ENCODE measurements at regions not wholly inside any gene's neighbourhood (a gene's known extent, or its start where the extent isn't known, plus 50 kb on each side); places are given as distances from the start of the nearest gene placed in this dataset.

DNA sequence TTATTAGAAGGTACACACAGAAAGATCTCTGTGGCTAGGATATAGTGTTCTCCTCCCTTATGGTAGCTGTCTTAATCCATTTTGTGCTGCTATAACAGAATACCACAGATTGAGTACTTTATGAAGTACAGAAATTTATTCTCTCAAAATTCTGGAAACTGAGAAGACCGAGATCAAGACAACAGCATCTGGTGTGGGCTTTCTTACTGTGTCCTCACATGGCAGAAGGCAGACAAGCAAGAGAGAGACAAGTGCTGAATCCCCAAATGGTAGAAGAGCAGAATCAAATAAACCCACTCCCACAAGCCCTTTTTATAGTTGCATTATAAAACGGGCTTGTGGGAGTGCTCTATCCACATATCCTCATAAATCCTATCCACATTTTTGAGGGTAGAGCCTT lies 373.1 kb downstream of the GABRG1 start:
- no peak overlapping the region for H3K4me3 ChIP-seq (ENCODE audit: low read depth, low read length)
- TF ChIP-seq, protein P1, sequence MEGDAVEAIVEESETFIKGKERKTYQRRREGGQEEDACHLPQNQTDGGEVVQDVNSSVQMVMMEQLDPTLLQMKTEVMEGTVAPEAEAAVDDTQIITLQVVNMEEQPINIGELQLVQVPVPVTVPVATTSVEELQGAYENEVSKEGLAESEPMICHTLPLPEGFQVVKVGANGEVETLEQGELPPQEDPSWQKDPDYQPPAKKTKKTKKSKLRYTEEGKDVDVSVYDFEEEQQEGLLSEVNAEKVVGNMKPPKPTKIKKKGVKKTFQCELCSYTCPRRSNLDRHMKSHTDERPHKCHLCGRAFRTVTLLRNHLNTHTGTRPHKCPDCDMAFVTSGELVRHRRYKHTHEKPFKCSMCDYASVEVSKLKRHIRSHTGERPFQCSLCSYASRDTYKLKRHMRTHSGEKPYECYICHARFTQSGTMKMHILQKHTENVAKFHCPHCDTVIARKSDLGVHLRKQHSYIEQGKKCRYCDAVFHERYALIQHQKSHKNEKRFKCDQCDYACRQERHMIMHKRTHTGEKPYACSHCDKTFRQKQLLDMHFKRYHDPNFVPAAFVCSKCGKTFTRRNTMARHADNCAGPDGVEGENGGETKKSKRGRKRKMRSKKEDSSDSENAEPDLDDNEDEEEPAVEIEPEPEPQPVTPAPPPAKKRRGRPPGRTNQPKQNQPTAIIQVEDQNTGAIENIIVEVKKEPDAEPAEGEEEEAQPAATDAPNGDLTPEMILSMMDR (IDR thresholded peaks at IDR 0.05; ENCODE audit: low read depth, low read length), result no peak
- TF ChIP-seq POLR2A (IDR thresholded peaks at IDR 0.05; ENCODE audit: extremely low read depth, insufficient read length) (no peak), MYC (IDR thresholded peaks at IDR 0.05; ENCODE audit: low read depth, low read length) (no peak)
- TF ChIP-seq, protein P2, sequence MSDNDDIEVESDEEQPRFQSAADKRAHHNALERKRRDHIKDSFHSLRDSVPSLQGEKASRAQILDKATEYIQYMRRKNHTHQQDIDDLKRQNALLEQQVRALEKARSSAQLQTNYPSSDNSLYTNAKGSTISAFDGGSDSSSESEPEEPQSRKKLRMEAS (IDR thresholded peaks at IDR 0.05; ENCODE audit: low read depth, low read length), result no peak
- no peak for DNase-seq (ENCODE audit: low read depth)

DNA sequence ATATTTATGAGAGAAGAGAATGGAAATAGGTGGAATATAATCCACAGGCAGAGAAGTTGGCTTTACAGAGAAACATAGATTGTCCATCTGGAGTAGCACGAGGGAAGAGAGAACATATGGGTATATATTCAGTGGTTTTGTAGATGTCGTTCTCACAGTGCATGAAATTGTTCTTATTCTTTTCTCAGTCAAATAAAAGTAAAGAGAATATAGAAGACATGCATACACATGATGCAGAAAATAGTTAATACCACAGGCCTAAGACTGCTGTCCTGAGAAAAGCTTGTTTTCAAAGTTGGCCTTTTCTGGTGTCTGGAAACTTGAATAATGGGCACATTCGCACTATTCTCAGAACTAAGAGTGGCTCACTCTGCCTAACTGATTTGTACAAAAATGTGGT lies 378.1 kb downstream of the GABRG1 start:
- no peak for DNase-seq (ENCODE audit: low read depth)
- TF ChIP-seq, protein P1 (IDR thresholded peaks at IDR 0.05; ENCODE audit: low read depth, low read length), result no peak
- TF ChIP-seq MYC (IDR thresholded peaks at IDR 0.05; ENCODE audit: low read depth, low read length) (no peak), POLR2A (IDR thresholded peaks at IDR 0.05; ENCODE audit: extremely low read depth, insufficient read length) (no peak)
- TF ChIP-seq, protein P2 (IDR thresholded peaks at IDR 0.05; ENCODE audit: low read depth, low read length), result no peak
- no peak overlapping the region for H3K4me3 ChIP-seq (ENCODE audit: low read depth, low read length)

DNA sequence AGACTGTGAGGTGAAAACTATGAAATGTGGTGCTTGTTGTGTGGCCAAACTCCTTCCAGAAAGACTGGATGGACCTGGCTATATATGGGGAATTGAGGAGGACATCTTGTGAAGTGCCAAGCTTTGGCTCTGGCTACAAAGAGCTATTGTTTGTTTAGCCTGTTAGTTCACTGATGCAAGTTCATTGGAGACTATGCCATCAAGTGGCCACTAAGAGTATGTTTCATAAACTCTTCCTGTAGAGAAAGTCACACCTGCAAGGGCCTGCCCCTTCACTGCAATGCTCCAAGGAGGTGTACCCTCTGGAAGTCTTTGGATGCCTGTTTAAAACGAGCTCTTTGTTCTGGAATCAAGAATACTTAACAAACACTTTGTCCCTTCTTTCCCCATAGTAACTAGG lies 382.0 kb downstream of the GABRG1 start:
- TF ChIP-seq MYC (IDR thresholded peaks at IDR 0.05; ENCODE audit: low read depth, low read length), result no peak
- no peak for TF ChIP-seq POLR2A (IDR thresholded peaks at IDR 0.05; ENCODE audit: extremely low read depth, insufficient read length)
- TF ChIP-seq, protein P1 (IDR thresholded peaks at IDR 0.05; ENCODE audit: low read depth, low read length), result no peak
- TF ChIP-seq, protein P2 (IDR thresholded peaks at IDR 0.05; ENCODE audit: low read depth, low read length), result no peak
- DNase-seq (ENCODE audit: low read depth), result peak; percentile 2
- no peak overlapping the region for H3K4me3 ChIP-seq (ENCODE audit: low read depth, low read length)

DNA sequence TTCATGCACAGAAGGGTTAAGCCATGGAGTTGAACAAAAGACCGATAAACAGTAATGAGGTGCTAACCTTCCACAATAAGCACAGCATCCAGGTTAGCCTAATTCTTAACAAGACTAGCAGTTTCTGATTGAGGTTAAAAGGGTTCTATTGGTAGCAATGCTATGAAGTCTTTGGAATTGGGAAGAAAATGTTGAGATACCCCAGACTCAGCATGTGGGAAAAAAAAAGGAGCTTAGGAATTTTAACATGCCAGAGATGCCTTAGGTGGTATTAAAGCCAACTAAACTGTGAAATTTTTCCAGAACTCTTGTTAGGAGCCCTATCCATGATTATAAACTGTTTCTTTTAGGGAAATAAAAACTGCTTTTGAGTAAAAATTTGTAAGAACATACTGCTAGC lies 391.7 kb downstream of the GABRG1 start:
- no peak overlapping the region for H3K4me3 ChIP-seq (ENCODE audit: low read depth, low read length)
- no peak for TF ChIP-seq MYC (IDR thresholded peaks at IDR 0.05; ENCODE audit: low read depth, low read length)
- no peak for TF ChIP-seq POLR2A (IDR thresholded peaks at IDR 0.05; ENCODE audit: extremely low read depth, insufficient read length)
- DNase-seq (ENCODE audit: low read depth), result no peak

DNA sequence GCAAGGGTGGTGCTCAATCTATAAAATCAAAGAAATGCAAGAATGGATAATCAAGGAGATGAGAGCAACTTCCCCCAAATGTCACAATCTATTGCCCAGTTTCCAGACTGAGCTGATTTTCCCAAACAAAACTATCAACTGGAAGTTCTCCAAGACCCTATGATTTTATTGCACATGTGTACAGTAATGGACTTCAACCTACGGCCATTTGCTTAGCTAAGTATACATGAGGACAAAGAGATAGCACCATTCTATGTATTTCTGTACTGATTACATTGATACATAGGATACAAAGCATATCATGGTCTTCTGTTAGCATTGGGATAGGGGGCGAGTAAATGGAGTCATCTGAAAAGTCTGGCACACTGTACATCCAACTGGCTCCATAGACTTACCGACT lies 407.8 kb downstream of the GABRG1 start:
- DNase-seq (ENCODE audit: low read depth), result no peak
- no peak for TF ChIP-seq MYC (IDR thresholded peaks at IDR 0.05; ENCODE audit: low read depth, low read length)
- TF ChIP-seq, protein P2 (IDR thresholded peaks at IDR 0.05; ENCODE audit: low read depth, low read length), result no peak
- TF ChIP-seq, protein P1 (IDR thresholded peaks at IDR 0.05; ENCODE audit: low read depth, low read length), result no peak
- no peak for TF ChIP-seq POLR2A (IDR thresholded peaks at IDR 0.05; ENCODE audit: extremely low read depth, insufficient read length)

DNA sequence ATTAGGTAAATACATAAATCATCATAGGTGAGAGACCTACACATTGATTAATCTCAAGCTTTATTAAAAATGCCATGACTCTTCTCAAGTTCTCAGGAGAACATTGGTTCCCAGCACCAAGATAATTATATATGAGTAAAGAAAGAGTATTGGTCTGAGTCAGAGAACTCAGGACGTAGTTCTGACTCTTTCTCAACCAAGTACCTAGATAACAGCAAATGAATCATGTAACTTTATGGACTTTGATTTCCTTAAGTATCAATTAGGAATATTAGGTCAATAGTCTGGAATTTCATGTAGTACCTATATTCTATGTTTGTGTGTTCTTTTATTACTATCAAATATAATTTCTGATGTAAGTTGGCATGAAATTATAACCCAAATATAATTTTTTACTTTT lies 409.9 kb downstream of the GABRG1 start:
- no peak overlapping the region for H3K4me3 ChIP-seq (ENCODE audit: low read depth, low read length)
- no peak for DNase-seq (ENCODE audit: low read depth)
- TF ChIP-seq POLR2A (IDR thresholded peaks at IDR 0.05; ENCODE audit: extremely low read depth, insufficient read length) (no peak), MYC (IDR thresholded peaks at IDR 0.05; ENCODE audit: low read depth, low read length) (no peak)

More for the DNA sequence above, 407.8 kb downstream of the GABRG1 start:
- H3K4me3 ChIP-seq (ENCODE audit: low read depth, low read length), result no peak overlapping the region

DNA sequence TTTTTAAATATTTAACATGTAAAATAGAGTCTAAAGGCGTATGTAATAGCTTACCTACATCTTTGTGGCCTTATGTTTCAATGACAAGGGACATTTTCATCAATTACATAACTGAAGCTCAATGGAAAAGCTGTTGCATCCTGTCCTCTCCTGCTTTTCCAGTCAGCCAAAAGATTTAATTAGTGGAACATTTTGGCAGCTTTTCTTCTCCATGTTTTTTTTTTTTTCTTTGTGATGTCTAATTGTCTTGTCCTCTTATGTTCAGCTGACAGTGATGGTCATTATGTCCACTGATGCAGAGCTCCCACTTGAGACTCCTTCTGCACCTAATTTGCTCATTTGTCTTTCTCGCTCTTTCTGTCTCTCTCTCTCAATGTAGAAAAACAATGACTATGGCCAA lies 422.2 kb downstream of the GABRG1 start:
- TF ChIP-seq, protein P1 (IDR thresholded peaks at IDR 0.05; ENCODE audit: low read depth, low read length), result no peak
- TF ChIP-seq, protein P2 (IDR thresholded peaks at IDR 0.05; ENCODE audit: low read depth, low read length), result no peak
- TF ChIP-seq POLR2A (IDR thresholded peaks at IDR 0.05; ENCODE audit: extremely low read depth, insufficient read length) (no peak), MYC (IDR thresholded peaks at IDR 0.05; ENCODE audit: low read depth, low read length) (no peak)
- no peak for DNase-seq (ENCODE audit: low read depth)
- H3K4me3 ChIP-seq (ENCODE audit: low read depth, low read length), result no peak overlapping the region

Measured in NB4 (cell line).